Colonic mucosa (tissue), 4 donors: ENCODE measurements at regions not wholly inside any gene's neighbourhood (a gene's known extent, or its start where the extent isn't known, plus 50 kb on each side); places are given as distances from the start of the nearest gene placed in this dataset.
"Not testable (repeated sequence)": the region's sequence is repeated elsewhere in the genome, so short reads cannot be mapped to it uniquely, and the experiment has no call there.

Experiments used
- DNase-seq: peaks from one replicate; pipeline ENCODE4 v3.0.0-alpha.2; 2020
- H3K27ac ChIP-seq: fragments of 200-600 bp; one replicate; pipeline ENCODE4 v1.8.0; 2021
- H3K27me3 ChIP-seq: fragments of 200-600 bp; one replicate; pipeline ENCODE4 v1.8.0; 2021
- H3K36me3 ChIP-seq: fragments of 200-600 bp; one replicate; pipeline ENCODE4 v1.8.0; 2021
- H3K4me1 ChIP-seq: fragments of 200-600 bp; one replicate; pipeline ENCODE4 v1.8.0; 2021; ENCODE audit warnings: mild to moderate bottlenecking
- H3K4me3 ChIP-seq: fragments of 200-600 bp; one replicate; pipeline ENCODE4 v1.8.0; 2021
- H3K9ac ChIP-seq, 2 donors: one replicate each; pipeline ENCODE4 v1.7.0; 2013; ENCODE audit warnings: control low read depth in 2 of 2, low read depth in 2 of 2, low read length in 2 of 2
- H3K9me3 ChIP-seq: fragments of 200-600 bp; one replicate; pipeline ENCODE4 v1.8.0; 2021
- CTCF ChIP-seq: fragments of 200-600 bp; IDR thresholded peaks from one replicate; pipeline ENCODE4 v1.8.0; 2022; ENCODE audit warnings: antibody characterized with exemption, mild to moderate bottlenecking
- intact Hi-C: fragments of 100-400 bp; cut with DNase I; formaldehyde crosslinking; loops from one replicate; pipeline ENCODE4 v1.14.1; 2022
- donor health status: healthy.
- donor health status: DM: no; HTN: no; CAD: no.
- donor health status: DM: no; HTN: no; CAD: no.

- no peaks in the 10 kb centered on the region for H3K4me1 ChIP-seq
- no peak for TF ChIP-seq CTCF
Measured at GRCh38 chr18:71304856-71305255, 1016.0 kb downstream of the SOCS6 start.

GRCh38 chr18:71303743-71304142 lies 1014.9 kb downstream of the SOCS6 start:
- H3K9me3 ChIP-seq, DNase-seq, H3K4me1 ChIP-seq, H3K9ac ChIP-seq, H3K4me3 ChIP-seq, H3K36me3 ChIP-seq, intact Hi-C loops, H3K27ac ChIP-seq, H3K27me3 ChIP-seq: not testable (repeated sequence)

More at GRCh38 chr18:71304856-71305255, 1016.0 kb downstream of the SOCS6 start:
- Histone ChIP-seq H3K27ac (no peak overlapping the region), H3K27me3 (no peaks in the 10 kb centered on the region), H3K9me3 (no peaks in the 10 kb centered on the region), H3K9ac (no peak overlapping the region), H3K4me3 (no peak overlapping the region), H3K36me3 (no peaks in the 10 kb centered on the region)
- intact Hi-C loops: no loop called here
- DNase-seq: no peak

GRCh38 chr18:71301596-71301995 lies 1012.8 kb downstream of the SOCS6 start:
- no peaks in the 10 kb centered on the region for H3K36me3 ChIP-seq
- intact Hi-C loops: no loop called here
- H3K4me1 ChIP-seq: no peaks in the 10 kb centered on the region
- no peak overlapping the region for H3K9ac ChIP-seq
- no peaks in the 10 kb centered on the region for H3K9me3 ChIP-seq
- TF ChIP-seq CTCF: no peak
- no peak overlapping the region for H3K27ac ChIP-seq
- no peak overlapping the region for H3K4me3 ChIP-seq
- no peak for DNase-seq
- no peaks in the 10 kb centered on the region for H3K27me3 ChIP-seq

GRCh38 chr18:71294201-71294600 lies 1005.4 kb downstream of the SOCS6 start:
- H3K4me1 ChIP-seq, H3K4me3 ChIP-seq, intact Hi-C loops, H3K9ac ChIP-seq, H3K27me3 ChIP-seq, H3K27ac ChIP-seq, DNase-seq, H3K36me3 ChIP-seq, H3K9me3 ChIP-seq: not testable (repeated sequence)

- Histone ChIP-seq H3K4me3 (no peak overlapping the region), H3K36me3 (no peaks in the 10 kb centered on the region), H3K9me3 (no peaks in the 10 kb centered on the region), H3K9ac (no peak overlapping the region), H3K27ac (no peak overlapping the region), H3K27me3 (no peaks in the 10 kb centered on the region), H3K4me1 (no peaks in the 10 kb centered on the region)
- intact Hi-C loops: no loop called here
- no peak for TF ChIP-seq CTCF
- no peak for DNase-seq
Measured at GRCh38 chr18:71293322-71293721, 1004.5 kb downstream of the SOCS6 start.

GRCh38 chr18:71287268-71287667 lies 998.4 kb downstream of the SOCS6 start:
- no peak for TF ChIP-seq CTCF
- Histone ChIP-seq H3K9me3 (no peaks in the 10 kb centered on the region), H3K4me1 (no peaks in the 10 kb centered on the region), H3K36me3 (no peaks in the 10 kb centered on the region), H3K27ac (no peak overlapping the region), H3K9ac (no peak overlapping the region), H3K27me3 (no peaks in the 10 kb centered on the region), H3K4me3 (no peak overlapping the region)
- intact Hi-C loops: no loop called here
- no peak for DNase-seq

GRCh38 chr18:71252351-71252865 lies 963.6 kb downstream of the SOCS6 start:
- H3K27me3 ChIP-seq: no peaks in the 10 kb centered on the region
- H3K4me1 ChIP-seq: no peaks in the 10 kb centered on the region
- intact Hi-C loops: no loop called here
- no peaks in the 10 kb centered on the region for H3K36me3 ChIP-seq
- H3K9me3 ChIP-seq: no peaks in the 10 kb centered on the region
- H3K27ac ChIP-seq: no peak overlapping the region
- DNase-seq: no peak
- H3K9ac ChIP-seq: no peak overlapping the region
- H3K4me3 ChIP-seq: no peak overlapping the region
- TF ChIP-seq CTCF: no peak
